Activated T-cell treated with anti-CD3 and anti-CD28 coated beads, Interleukin-2, amount 50 U/mL, for 1 hour (primary cell): ENCODE measurements at regions not wholly inside any gene's neighbourhood (a gene's known extent, or its start where the extent isn't known, plus 50 kb on each side); places are given as distances from the start of the nearest gene placed in this dataset.
"Not testable (repeated sequence)": the region's sequence is repeated elsewhere in the genome, so short reads cannot be mapped to it uniquely, and the experiment has no call there.

Experiments
- DNase-seq: peaks from one replicate; pipeline ENCODE4 v3.0.0-alpha.2; 2020

GRCh38 chr2:132273585-132273984 lies 111.8 kb upstream of the ANKRD30BL start:
- DNase-seq: not testable (repeated sequence)

GRCh38 chr2:132274000-132274399 lies 112.2 kb upstream of the ANKRD30BL start:
- DNase-seq: no peak

- DNase-seq: no peak
Measured at GRCh38 chr2:132275396-132275795, 113.6 kb upstream of the ANKRD30BL start.

GRCh38 chr2:132276571-132276981 lies 114.8 kb upstream of the ANKRD30BL start:
- no peak for DNase-seq

- DNase-seq: no peak
Measured at GRCh38 chr2:132278267-132278666, 116.5 kb upstream of the ANKRD30BL start.

GRCh38 chr2:132279344-132279743 lies 117.6 kb upstream of the ANKRD30BL start:
- no peak for DNase-seq

- DNase-seq: no peak
Measured at GRCh38 chr2:132279930-132280615, 118.3 kb upstream of the ANKRD30BL start.

GRCh38 chr2:132280912-132281311 lies 119.2 kb upstream of the ANKRD30BL start:
- DNase-seq: no peak

GRCh38 chr2:132282104-132282503 lies 120.4 kb upstream of the ANKRD30BL start:
- DNase-seq: not testable (repeated sequence)

GRCh38 chr2:132282911-132283310 lies 121.2 kb upstream of the ANKRD30BL start:
- DNase-seq: no peak

- not testable (repeated sequence) for DNase-seq
Measured at GRCh38 chr2:132286289-132286911, 124.6 kb upstream of the ANKRD30BL start.

GRCh38 chr2:132287910-132288309 lies 126.2 kb upstream of the ANKRD30BL start:
- not testable (repeated sequence) for DNase-seq

GRCh38 chr2:132289138-132289537 lies 127.4 kb upstream of the ANKRD30BL start:
- not testable (repeated sequence) for DNase-seq

GRCh38 chr2:132289812-132290211 lies 126.8 kb upstream of the GPR39 start:
- DNase-seq: not testable (repeated sequence)

- not testable (repeated sequence) for DNase-seq
Measured at GRCh38 chr2:132300592-132301378, 115.8 kb upstream of the GPR39 start.

GRCh38 chr2:132304661-132305380 lies 111.8 kb upstream of the GPR39 start:
- DNase-seq: not testable (repeated sequence)

- DNase-seq: not testable (repeated sequence)
Measured at GRCh38 chr2:132307613-132308198, 108.9 kb upstream of the GPR39 start.

- not testable (repeated sequence) for DNase-seq
Measured at GRCh38 chr2:132309203-132309602, 107.4 kb upstream of the GPR39 start.

GRCh38 chr2:132315546-132315945 lies 101.1 kb upstream of the GPR39 start:
- not testable (repeated sequence) for DNase-seq

GRCh38 chr2:132317026-132317680 lies 99.5 kb upstream of the GPR39 start:
- not testable (repeated sequence) for DNase-seq

- not testable (repeated sequence) for DNase-seq
Measured at GRCh38 chr2:132318481-132318880, 98.1 kb upstream of the GPR39 start.

- not testable (repeated sequence) for DNase-seq
Measured at GRCh38 chr2:132324005-132324404, 92.6 kb upstream of the GPR39 start.
